Liver (tissue), 8 donors: ENCODE measurements at regions not wholly inside any gene's neighbourhood (a gene's known extent, or its start where the extent isn't known, plus 50 kb on each side); places are given as distances from the start of the nearest gene placed in this dataset.

Experiments used
- DNase-seq: peaks from one replicate; pipeline ENCODE4 v3.0.0-alpha.2; 2017; ENCODE audit warnings: low spot score
- H3K27ac ChIP-seq, 2 donors: one replicate each; pipeline ENCODE4 v1.7.0; 2013; ENCODE audit warnings: inconsistent platforms in 2 of 2, low read length in 2 of 2, control low read depth in 1 of 2, low read depth in 1 of 2, mild to moderate bottlenecking in 1 of 2
- H3K27me3 ChIP-seq, 4 donors: one replicate each; pipeline versions ENCODE4 v1.6.1 to v1.7.0; 2013; ENCODE audit warnings: low read length in 3 of 4, inconsistent platforms in 1 of 4, mild to moderate bottlenecking in 1 of 4, moderate library complexity in 1 of 4; ENCODE audit not compliant: control insufficient read depth in 4 of 4, insufficient read depth in 4 of 4
- H3K36me3 ChIP-seq, 4 donors: one replicate each; pipeline versions ENCODE4 v1.6.1 to v1.7.0; 2013; ENCODE audit warnings: low read length in 3 of 4, mild to moderate bottlenecking in 3 of 4, low read depth in 1 of 4, moderate library complexity in 1 of 4; ENCODE audit not compliant: control insufficient read depth in 4 of 4, insufficient read depth in 3 of 4
- H3K4me1 ChIP-seq, 4 donors: one replicate each; pipeline versions ENCODE4 v1.6.1 to v1.7.0; 2013; ENCODE audit warnings: low read length in 3 of 4, mild to moderate bottlenecking in 3 of 4, moderate library complexity in 1 of 4; ENCODE audit not compliant: control insufficient read depth in 4 of 4, insufficient read depth in 4 of 4
- H3K4me3 ChIP-seq, 3 donors: one replicate each; pipeline versions ENCODE4 v1.6.1 to v1.7.0; 2013; ENCODE audit warnings: low read length in 3 of 3, control low read depth in 1 of 3, low read depth in 1 of 3, mild to moderate bottlenecking in 1 of 3
- H3K9ac ChIP-seq, 2 donors: one replicate each; pipeline ENCODE4 v1.7.0; 2013; ENCODE audit warnings: low read length in 2 of 2, mild to moderate bottlenecking in 2 of 2, moderate library complexity in 2 of 2, control low read depth in 1 of 2, low read depth in 1 of 2
- H3K9me3 ChIP-seq, 4 donors: one replicate each; pipeline versions ENCODE4 v1.6.1 to v1.7.0; 2013; ENCODE audit warnings: low read length in 3 of 4; ENCODE audit not compliant: control insufficient read depth in 4 of 4
- ATF3 ChIP-seq: IDR thresholded peaks from 2 replicates; pipeline ENCODE4 v1.6.1; 2016; ENCODE audit warnings: antibody characterized with exemption
- CTCF ChIP-seq: fragments of 150-350 bp; IDR thresholded peaks from 2 replicates; pipeline ENCODE4 v1.5.1; 2017; ENCODE audit warnings: improper control_type of control experiment, low read depth, low read length; ENCODE audit not compliant: missing input control
- EGR1 ChIP-seq, 2 donors: IDR thresholded peaks; 2 replicates each; pipeline ENCODE4 v1.6.1; 2016 to 2018; ENCODE audit warnings: antibody characterized with exemption in 2 of 2, low read depth in 2 of 2
- FOXA1 ChIP-seq: IDR thresholded peaks from 2 replicates; pipeline ENCODE4 v1.6.1; 2016; ENCODE audit warnings: antibody characterized with exemption
- FOXA2 ChIP-seq: IDR thresholded peaks from 2 replicates; pipeline ENCODE4 v1.6.1; 2016; ENCODE audit warnings: antibody characterized with exemption
- GABPA ChIP-seq, 2 donors: IDR thresholded peaks in 1 of 2; conservative IDR thresholded peaks in 1 of 2; 2 replicates each; pipeline ENCODE4 v1.6.1; 2016; ENCODE audit warnings: antibody characterized with exemption in 2 of 2, mild to moderate bottlenecking in 1 of 2, moderate library complexity in 1 of 2
- HNF4A ChIP-seq, 2 donors: conservative IDR thresholded peaks; 2 replicates each; pipeline ENCODE4 v1.6.1; 2016; ENCODE audit warnings: antibody characterized with exemption in 2 of 2, mild to moderate bottlenecking in 2 of 2
- HNF4G ChIP-seq: IDR thresholded peaks from 2 replicates; pipeline ENCODE4 v1.6.1; 2016; ENCODE audit warnings: antibody characterized with exemption
- JUND ChIP-seq, 2 donors: IDR thresholded peaks; 2 replicates each; pipeline ENCODE4 v1.6.1; 2016; ENCODE audit warnings: antibody characterized with exemption in 2 of 2
- MAX ChIP-seq: IDR thresholded peaks from 2 replicates; pipeline ENCODE4 v1.6.1; 2016; ENCODE audit warnings: antibody characterized with exemption
- NR2F2 ChIP-seq: IDR thresholded peaks from 2 replicates; pipeline ENCODE4 v1.6.1; 2016; ENCODE audit warnings: antibody characterized with exemption
- RAD21 ChIP-seq, 2 donors: IDR thresholded peaks; 2 replicates each; pipeline ENCODE4 v1.6.1; 2016; ENCODE audit warnings: antibody characterized with exemption in 2 of 2, mild to moderate bottlenecking in 2 of 2
- REST ChIP-seq: IDR thresholded peaks from 2 replicates; pipeline ENCODE4 v1.6.1; 2016; ENCODE audit warnings: antibody characterized with exemption, mild to moderate bottlenecking
- RXRA ChIP-seq, 2 donors: IDR thresholded peaks; 2 replicates each; pipeline ENCODE4 v1.6.1; 2017 to 2018; ENCODE audit warnings: antibody characterized with exemption in 2 of 2, mild to moderate bottlenecking in 1 of 2
- SP1 ChIP-seq: IDR thresholded peaks from 2 replicates; pipeline ENCODE4 v1.6.1; 2018; ENCODE audit warnings: antibody characterized with exemption, mild to moderate bottlenecking
- TAF1 ChIP-seq: conservative IDR thresholded peaks from 2 replicates; pipeline ENCODE4 v1.6.1; 2016; ENCODE audit warnings: antibody characterized with exemption, mild to moderate bottlenecking
- YY1 ChIP-seq: IDR thresholded peaks from 2 replicates; pipeline ENCODE4 v1.6.1; 2016; ENCODE audit warnings: antibody characterized with exemption, mild to moderate bottlenecking
- ZBTB33 ChIP-seq: IDR thresholded peaks from 2 replicates; pipeline ENCODE4 v1.6.1; 2016; ENCODE audit warnings: antibody characterized with exemption
- WGBS: extraction: QIAGEN DNeasy Blood & Tissue Kit; methylation state at CpG from one replicate; pipeline ENCODE4 v1.1.7; 2013; 5-methylcytosine and 5-hydroxymethylcytosine counted together
- donor health status: healthy.
- donor health status: healthy.
- donor health status: healthy.
- donor health status: healthy.
- donor health status: healthy.

GRCh38 chr4:27490766-27491165, 630.1 kb downstream of the STIM2 start:
- H3K27ac ChIP-seq: no peak overlapping the region
- H3K4me3 ChIP-seq: no peak overlapping the region
- H3K9me3 ChIP-seq: no peaks in the 10 kb centered on the region
- H3K9ac ChIP-seq: no peak overlapping the region
- no peaks in the 10 kb centered on the region for H3K27me3 ChIP-seq
- H3K4me1 ChIP-seq: no peaks in the 10 kb centered on the region
- WGBS: 77% methylated on average over 2 of the region's 2 CpGs
- no peak for TF ChIP-seq JUND (IDR thresholded peaks at IDR 0.05)
- no peak for TF ChIP-seq CTCF
- no peak for TF ChIP-seq HNF4G
- TF ChIP-seq ATF3: no peak
- TF ChIP-seq YY1: no peak
- TF ChIP-seq TAF1: no peak
- no peak for TF ChIP-seq RAD21 (IDR thresholded peaks at IDR 0.05)
- TF ChIP-seq GABPA (IDR thresholded peaks at IDR 0.05 in 1 of 2, conservative IDR thresholded peaks at IDR 0.05 in 1 of 2): no peak
- no peak for TF ChIP-seq EGR1 (IDR thresholded peaks at IDR 0.05; ENCODE audit: low read depth in 2 of 2)
- TF ChIP-seq FOXA2: no peak
- TF ChIP-seq RXRA (IDR thresholded peaks at IDR 0.05): no peak
- TF ChIP-seq HNF4A (conservative IDR thresholded peaks at IDR 0.05): no peak
- no peak for TF ChIP-seq MAX
- TF ChIP-seq NR2F2: no peak
- TF ChIP-seq SP1: no peak
- no peak for TF ChIP-seq FOXA1
- TF ChIP-seq ZBTB33: no peak
- no peak for DNase-seq
- H3K36me3 ChIP-seq: no peaks in the 10 kb centered on the region

- Histone ChIP-seq H3K9me3 (no peaks in the 10 kb centered on the region), H3K27ac (no peak overlapping the region), H3K9ac (no peak overlapping the region), H3K4me1 (no peaks in the 10 kb centered on the region), H3K4me3 (no peak overlapping the region), H3K27me3 (no peaks in the 10 kb centered on the region), H3K36me3 (no peaks in the 10 kb centered on the region)
- no peak for DNase-seq
- WGBS: 58% methylated on average over 1 of the region's 1 CpG
- TF ChIP-seq HNF4A (conservative IDR thresholded peaks at IDR 0.05) (no peak), REST (no peak), CTCF (no peak), MAX (no peak), SP1 (no peak), EGR1 (IDR thresholded peaks at IDR 0.05; ENCODE audit: low read depth in 2 of 2) (no peak), RXRA (IDR thresholded peaks at IDR 0.05) (no peak), JUND (IDR thresholded peaks at IDR 0.05) (no peak), YY1 (no peak), ATF3 (no peak)
Measured at GRCh38 chr4:27506401-27506800, 645.8 kb downstream of the STIM2 start.
